Hypothalamus (tissue), 51 donors: ENCODE measurements at regions not wholly inside any gene's neighbourhood (a gene's known extent, or its start where the extent isn't known, plus 50 kb on each side); places are given as distances from the start of the nearest gene placed in this dataset.

ENCODE experiments used
- DNase-seq, 51 donors: peaks; one replicate each; lab custom pipeline; 2025; lab: John Stamatoyannopoulos, UW

DNA sequence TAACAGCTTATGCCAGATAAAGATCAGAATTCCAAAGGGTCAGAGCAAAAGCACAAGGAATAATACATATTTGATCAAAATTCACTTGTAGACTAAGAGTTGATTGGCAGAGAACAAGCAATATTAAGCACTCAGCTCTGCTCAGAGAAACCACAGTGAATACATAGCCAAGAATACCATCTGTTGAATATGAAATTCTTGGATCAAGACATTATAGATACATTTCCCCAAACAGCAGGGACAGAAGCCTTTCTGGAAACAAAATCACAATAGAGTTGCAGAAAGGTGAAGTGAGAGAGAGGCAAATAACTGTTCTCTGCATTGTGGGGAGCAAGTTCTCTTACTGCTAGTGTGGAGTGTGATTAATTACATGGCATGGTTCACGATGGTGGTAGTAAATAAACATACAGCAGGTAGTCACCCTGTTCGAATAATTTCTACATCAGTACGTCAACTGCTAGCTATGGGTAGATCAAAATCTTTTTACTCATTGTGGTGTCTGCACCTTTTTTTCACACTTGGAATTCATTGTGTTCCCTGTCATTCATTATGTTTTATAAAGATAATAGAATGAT is 366.7 kb downstream of the PCDH7 start:
- no peak for DNase-seq

DNA sequence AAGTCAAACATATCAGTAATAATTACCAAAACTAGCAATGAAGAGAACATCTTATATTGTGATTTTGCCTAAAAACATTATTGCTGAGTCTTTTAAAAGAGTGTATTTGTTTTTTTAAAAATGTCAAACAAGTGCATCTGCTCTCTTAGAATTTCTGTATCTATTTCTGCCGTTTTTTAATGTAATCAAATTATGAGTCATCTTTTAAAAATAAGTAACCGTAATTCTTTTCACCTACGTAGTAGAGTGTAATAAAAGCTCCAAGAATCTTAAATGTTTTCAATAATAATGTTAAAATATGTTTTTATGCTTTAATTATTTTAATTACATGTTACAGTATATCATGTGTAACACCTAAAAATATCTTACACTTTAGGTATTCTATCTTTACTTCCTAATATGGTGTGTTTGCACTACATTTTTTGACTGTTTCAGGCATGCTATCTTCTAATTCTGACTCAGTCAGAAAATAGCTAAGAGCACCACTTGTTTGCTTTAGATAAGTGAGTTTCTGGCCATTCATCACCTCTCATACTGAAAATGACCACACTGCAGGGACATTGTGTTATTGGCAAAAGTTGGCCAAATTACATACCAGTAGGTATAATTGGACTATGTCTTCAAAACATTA is 368.5 kb downstream of the PCDH7 start:
- DNase-seq, result no peak

DNA sequence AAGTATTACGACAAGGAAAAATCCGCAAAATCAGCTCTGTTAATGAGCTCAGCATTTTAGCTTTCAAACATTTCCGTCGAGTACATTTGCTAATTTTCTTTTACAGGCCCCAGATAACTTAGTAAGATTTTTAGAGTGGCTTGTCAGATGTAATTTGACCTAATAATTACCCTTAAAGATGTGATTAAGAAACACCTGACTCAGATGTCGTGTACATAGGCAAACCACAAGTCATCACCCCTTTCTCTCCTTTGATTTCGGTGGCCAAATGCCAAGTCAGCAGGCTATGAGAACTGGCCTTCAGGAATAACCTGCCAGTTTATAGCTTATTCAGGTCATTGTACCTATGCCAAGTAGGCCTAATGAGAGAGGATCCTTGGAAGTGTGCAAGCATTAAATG is 369.6 kb downstream of the PCDH7 start:
- no peak for DNase-seq

DNA sequence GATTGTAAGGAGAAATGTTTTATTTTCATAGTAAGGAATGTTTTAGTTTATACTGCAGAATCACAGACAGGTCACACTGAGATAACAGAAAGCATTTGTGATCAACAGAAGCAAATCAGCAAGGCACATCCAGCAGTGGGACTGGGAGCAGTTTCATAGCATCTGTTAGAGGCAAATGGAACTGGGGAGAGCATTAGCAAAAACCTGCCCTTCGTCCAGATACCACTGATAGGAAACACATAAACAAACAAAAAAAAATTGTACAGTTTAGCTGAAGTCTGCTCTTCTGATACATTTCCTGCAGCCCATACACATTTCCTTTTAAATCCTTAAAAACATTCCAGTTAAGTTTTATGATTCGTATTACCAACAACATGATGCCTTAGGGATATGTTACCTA is 374.3 kb downstream of the PCDH7 start:
- DNase-seq, result no peak

DNA sequence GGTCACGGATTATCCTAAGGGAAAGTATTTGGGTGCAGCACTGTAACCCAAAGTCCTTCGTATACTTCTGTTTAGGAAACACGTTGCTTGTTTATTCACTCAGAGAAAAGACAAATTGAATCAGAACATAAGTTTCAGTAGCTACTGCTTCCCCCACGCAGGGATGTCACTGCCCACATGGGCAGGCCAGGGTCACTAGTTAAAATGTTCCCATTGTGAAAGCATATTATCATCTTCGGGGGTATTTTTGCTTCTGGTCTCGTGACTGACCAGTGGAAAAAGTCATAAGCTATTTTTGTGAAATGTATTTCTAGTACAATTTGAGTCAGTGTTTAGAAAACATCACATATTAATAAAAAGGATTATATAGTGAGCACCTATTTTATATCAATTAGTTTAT is 377.8 kb downstream of the PCDH7 start:
- no peak for DNase-seq

DNA sequence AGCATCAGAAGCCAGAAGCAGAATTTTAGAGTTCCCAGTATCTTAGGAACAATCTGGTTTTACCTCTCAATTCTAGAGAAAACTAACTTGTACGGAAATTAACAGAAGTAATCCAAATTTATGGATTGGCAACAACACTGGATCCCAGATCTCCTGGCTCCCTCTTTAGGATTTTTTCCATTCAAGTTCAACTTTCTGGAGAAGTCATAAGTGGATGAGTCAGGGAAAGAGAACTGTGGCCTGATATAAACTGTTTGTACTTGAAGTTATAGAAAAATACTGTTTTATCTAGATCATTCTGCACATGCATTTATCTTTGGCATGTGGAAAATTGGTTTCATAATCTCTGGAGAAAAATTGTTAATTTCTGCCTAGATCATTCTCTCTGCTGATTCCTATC is 380.4 kb downstream of the PCDH7 start:
- DNase-seq, result no peak

DNA sequence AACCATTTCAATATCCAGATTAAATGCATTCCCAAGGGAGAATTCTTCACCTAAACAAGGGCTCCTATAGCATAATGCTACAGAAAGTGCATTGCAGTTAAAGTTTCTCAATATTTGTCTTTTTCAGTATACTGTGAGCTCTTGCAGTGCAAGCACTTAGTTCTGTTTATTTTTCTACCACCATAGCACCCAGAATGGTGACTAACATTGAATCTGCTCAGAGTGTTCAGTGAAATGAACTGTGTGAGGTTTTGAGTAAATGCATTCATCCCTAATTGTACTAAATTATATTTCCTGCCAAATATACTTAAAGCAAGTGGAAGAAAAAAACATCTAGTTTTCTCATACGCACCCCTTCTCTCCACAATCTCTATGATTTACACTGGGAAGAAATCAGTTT is 383.9 kb downstream of the PCDH7 start:
- no peak for DNase-seq

DNA sequence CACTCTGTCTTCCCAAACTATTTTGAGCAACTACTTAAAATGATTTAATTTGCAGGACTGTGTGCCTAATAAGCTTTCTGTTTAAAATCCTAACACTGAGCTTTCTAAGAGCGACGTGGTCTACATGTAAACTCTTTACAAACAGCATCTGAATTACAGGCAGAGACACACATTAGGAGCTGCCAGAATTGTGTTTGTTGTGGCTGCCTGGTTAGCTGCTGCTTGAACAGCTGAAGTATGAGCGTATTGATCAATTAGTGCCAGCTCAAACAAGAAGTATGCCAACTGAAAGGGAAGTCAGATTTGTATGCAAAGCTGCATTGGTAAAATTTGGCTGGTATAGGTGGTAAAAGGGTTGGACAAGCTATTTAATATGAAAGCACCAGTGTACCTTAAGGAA is 384.4 kb downstream of the PCDH7 start:
- peak in 1 of 51 donors; percentile 1 for DNase-seq

DNA sequence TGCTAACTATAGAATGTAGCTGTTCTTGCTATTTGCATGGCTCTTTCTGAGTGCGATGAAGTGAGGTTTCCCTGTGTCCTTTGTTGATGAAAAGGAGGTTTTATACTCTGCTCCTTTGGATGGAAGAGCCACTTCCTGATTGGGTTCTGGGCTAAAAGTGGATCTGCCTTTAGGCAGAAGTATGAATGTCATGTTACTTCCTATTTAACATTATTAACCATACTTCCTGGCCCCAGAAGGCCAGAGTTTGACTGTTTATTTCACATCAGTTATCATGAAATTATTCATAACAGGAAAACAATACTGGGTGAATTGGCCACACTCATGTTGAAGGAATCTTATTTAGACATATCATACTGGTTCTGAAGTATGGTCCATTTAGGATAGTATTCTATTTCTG is 386.2 kb downstream of the PCDH7 start:
- no peak for DNase-seq

DNA sequence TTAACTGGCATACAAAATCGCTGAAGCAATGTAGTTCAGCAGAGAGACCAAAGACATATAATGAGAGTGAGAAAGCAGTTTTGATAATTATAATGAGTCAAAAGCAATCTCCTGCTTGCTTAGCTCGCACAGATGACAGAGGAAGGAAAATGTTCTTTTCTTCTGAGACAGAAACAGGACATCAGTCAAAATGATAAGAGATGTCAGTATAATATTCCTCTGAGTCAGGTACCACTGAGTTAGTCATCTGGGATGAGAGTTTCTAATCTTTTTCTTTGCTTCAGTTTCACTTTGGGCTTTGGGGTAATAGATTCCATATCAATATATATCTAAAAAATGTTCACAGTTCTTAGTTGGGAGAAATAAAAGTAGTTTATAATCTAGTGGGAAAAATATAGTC is 387.2 kb downstream of the PCDH7 start:
- DNase-seq, result no peak

DNA sequence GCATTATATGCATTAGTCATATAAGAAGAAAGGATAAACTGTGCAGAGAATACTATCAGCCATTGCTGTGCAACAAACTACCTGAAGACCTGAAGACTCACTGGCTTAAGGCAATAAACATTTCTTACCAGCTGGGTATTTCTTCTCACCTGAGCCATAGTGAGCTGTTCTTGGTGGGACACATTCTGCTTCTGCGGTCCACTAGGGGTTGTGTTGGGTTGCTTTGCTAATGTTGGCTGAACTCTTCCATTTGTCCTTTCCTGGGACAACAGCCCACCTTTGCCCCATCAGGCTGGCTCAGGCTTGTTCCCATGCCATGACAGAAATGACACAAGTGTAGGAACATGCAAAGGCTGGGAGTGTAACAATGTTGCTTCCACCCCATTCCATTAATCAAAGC is 388.6 kb downstream of the PCDH7 start:
- DNase-seq, result no peak

DNA sequence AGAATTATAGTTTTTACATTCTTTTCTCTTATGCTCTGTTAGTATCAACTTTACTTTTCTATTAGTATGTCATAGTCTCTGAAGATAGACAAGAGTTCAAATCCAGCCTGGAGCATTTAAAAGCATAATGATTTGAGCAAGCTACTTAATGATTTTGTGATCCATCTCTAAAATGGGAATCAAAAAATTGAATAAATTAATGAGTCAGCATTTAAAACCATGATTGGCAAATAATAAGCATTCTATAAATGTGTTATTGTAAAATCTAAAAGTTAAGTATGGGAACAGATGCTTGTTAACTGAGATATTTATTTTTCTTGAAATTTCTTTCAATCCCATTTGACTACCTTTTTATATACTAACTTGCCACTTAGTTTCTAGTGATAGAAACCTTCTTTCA is 391.6 kb downstream of the PCDH7 start:
- DNase-seq, result no peak

DNA sequence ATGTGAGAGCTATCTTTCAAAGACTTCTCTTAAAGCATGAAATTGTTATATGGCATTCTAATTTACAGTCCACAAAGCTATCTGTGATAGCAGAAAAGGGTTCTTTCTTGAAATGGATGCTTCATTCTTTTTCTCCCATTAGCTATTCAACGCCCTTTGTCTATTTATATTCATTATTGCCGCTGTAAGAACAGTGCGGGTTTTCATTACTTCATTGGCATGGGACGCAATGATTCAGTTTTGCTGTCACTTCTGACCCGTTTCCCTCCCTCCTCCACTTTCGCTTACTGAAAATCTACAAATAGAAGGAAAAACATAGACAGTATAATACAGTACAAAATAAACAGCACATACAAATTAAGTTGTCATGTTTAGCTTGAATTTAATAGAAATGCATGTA is 394.6 kb downstream of the PCDH7 start:
- peak in 2 of 51 donors; percentile 1 to 17 for DNase-seq

DNA sequence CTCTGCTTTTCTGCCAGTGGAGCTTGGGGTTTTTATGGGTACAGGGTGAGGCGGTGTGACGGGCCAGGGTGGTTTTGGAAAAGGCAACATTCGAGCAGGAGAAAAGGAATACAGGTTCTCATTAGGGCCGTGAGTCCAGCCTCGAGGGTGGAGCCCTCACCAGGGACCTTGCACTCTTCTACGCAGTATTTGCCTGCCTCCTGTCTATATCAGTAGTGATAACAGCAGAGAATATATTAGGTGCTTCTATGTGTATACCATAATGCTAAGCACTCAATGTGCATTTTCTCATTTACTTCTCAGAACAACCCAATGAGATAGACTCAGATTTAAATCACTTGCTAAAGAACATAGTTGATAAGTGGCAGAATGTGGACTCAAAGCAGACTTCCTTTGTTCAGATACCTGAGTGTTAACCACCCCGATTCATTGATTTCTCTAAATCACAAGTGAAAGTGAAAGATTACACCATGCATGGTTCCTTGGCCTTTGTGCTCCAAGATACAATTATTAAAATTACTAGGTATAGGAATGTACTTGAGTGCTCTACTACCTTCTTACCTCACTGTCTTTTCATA is 403.9 kb downstream of the PCDH7 start:
- DNase-seq, result no peak

DNA sequence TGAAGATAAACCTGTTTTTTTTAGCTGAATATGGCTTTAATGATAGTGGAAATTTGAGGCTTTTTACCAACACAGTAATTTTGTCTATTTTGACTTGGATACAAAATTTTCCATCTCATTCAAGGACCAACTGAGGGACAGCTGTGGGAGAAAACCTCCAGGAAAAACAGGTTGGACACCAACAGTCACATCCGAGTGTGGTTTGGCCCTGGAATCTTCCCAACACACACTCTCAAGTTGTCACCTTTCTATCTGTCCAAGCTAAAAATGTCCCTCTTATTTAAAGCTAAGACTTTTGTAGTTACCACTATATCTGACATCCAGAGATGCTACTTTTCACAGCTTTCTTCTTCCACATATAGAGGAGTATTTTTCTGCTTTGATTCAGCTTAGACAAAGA is 404.9 kb downstream of the PCDH7 start:
- no peak for DNase-seq

DNA sequence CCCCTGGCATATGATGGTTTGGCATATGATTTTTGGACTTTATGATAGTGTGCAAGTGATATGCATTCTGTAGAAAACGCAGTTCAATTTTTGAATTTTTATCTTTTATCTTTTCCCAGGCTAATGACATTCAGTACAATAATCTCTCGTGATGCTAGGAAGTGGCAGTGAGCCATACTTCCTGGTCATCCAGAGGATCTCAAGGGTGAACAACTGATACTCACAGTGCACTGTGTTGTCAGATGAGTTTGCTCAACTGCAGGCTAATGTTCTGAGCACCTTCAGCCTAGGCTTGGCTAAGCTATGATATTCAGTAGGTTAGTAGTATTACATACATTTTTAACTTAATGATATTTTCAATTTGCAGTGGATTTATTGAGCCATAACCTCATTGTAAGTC is 405.3 kb downstream of the PCDH7 start:
- DNase-seq, result no peak

DNA sequence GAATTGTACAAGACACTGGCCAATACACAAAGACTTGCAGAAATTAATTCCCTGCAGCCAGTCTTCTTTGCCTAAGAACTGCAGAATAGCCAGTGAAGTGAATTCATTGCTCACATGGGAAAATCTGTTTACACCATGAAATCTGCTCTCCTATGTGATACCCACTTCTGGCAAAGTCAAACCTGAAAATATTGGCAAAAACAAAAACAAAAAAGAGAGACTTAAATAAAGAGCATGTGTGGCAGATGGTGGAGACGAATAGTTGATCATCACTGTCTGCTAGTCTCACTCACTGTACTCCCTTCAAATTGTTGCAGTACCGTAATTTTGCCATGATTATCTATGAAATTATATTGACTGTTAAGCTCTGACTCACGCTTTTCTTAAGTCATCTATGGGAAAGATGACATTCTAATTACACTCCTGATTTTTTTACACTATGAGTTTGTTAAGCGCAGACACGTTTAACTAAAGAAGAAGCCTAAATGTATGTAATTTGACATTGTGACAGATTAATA is 406.8 kb downstream of the PCDH7 start:
- DNase-seq, result no peak

DNA sequence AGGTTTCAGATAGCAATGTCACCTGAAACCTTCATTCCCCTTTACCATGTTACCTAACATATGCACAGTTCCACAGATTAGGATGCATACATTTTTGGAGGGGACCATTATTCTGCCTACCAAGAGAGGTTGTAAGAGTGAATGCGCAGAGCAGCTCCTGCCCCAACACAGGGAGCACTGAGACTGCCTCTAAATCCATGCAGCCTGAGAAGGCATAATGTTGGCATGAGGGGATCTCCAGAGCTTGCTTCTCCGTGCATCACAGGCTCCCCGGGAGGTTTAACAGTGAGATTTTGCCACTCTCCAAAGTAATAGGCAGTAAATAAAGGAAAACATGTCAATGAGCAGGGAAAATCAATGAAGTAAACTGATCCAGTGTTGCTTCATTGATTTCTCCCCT is 410.8 kb downstream of the PCDH7 start:
- no peak for DNase-seq

DNA sequence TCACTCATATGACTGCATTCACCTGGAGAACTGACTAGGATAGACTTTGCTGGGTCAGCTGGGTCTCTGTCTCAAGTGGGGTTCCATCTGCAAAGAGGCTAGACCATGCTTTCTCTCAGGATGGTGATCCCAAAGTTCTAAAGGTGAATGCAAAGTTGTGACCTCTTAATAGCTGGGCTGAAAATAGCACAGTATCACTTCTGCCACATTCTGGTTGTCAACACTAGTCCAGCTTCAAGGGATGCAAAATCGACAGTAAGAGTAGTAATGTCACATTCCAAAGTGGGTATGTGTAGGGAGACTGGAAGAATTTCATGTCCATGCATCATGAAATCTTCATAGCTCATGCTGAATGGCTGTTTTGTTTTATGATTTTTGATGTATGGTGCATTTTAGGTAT is 414.6 kb downstream of the PCDH7 start:
- no peak for DNase-seq

DNA sequence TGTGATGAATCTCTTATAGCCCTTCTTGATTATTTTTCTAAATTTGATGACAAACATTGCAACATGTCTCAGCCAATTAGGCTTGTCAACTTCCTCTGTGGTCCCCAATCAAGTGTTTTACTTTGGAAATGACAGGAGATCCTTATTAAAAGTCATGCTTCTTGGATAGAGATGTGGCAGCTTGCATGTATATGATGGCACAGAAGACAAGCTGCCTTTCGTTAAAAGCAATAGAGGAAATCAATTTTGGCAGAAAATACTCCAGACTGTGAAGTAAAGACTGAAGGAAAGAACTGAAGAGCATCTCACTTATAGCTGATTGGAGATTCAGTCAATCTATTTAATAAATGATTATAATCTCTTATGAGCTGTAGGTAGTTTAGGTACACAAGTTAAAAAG is 419.6 kb downstream of the PCDH7 start:
- DNase-seq, result no peak

DNA sequence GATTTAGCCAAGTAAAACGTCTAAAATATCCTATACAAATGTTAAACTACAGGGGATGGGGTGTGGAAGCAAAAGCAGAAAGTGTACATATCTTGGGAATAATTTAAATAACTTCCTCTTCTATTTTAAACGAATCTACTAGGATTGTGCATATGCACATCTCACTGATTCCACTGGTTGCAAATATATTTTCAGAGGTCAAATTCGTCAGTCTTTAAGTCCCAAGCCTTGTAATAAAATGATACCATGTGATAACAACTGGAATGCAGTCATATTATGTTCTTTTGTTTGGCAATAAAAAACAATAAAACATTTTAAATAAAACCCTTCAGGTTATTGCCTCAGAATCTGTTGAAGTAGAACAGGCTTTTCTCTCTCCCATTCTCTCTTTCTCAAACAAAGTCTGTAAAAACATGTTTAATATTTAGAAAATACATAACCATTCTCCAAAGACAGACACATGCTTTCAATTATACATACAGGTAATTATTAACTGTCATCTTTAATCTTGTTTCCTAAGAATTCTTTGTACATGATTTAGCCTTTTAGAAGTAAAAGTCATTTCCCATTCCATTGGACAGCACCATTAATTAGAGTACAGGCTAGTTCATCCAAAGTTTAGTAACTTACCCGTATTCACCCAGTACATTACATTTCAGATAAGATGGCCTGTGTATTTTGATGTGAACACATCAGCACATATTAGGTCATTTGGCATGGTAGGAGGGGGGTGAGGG is 421.1 kb downstream of the PCDH7 start:
- DNase-seq, result no peak

DNA sequence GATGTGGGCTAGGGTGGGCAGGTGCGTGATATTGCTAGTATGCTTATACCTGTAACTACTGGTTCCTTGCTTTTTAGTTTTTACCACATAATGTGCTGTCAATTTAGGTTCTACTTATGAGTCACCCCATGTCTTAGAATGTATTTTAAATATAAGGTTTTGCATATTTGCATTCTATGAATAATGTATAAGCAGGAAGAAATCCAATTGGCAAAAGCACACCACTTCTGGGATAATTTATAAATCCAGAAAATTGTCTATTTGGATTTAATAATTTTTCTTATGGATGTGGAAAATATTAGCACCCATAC is 421.6 kb downstream of the PCDH7 start:
- no peak for DNase-seq
